Ishikawa (cell line): ENCODE measurements at regions not wholly inside any gene's neighbourhood (a gene's known extent, or its start where the extent isn't known, plus 50 kb on each side); places are given as distances from the start of the nearest gene placed in this dataset.

Experiments used
- CEBPB ChIP-seq: IDR thresholded peaks from 2 replicates; pipeline ENCODE4 v1.6.1; 2012
- EP300 ChIP-seq: IDR thresholded peaks from 2 replicates; pipeline ENCODE4 v1.6.1; 2012; ENCODE audit warnings: borderline replicate concordance
- MAX ChIP-seq: IDR thresholded peaks from 2 replicates; pipeline ENCODE4 v1.6.1; 2012
- RAD21 ChIP-seq: IDR thresholded peaks from 2 replicates; pipeline ENCODE4 v1.6.1; 2012; ENCODE audit warnings: low read depth
- USF1 ChIP-seq: IDR thresholded peaks from 2 replicates; pipeline ENCODE4 v1.6.1; 2012
- YY1 ChIP-seq: IDR thresholded peaks from 2 replicates; pipeline ENCODE4 v1.6.1; 2012; ENCODE audit warnings: low read depth

- TF ChIP-seq EP300 (no peak), MAX (no peak), RAD21 (no peak), YY1 (no peak), USF1 (no peak), CEBPB (no peak)
Measured at GRCh38 chr6:137415127-137415833, 78.9 kb downstream of the OLIG3 start.
